WTC11 (cell line): ENCODE measurements at regions not wholly inside any gene's neighbourhood (a gene's known extent, or its start where the extent isn't known, plus 50 kb on each side); places are given as distances from the start of the nearest gene placed in this dataset.

Experiments used
- ATAC-seq: fragments of 200-7000 bp; cut with Tn5 transposase; 2 replicates; pipeline ENCODE4 v1.10.0; 2021; ENCODE audit warnings: mild to moderate bottlenecking, moderate library complexity
- CTCF ChIA-PET: fragments of 300-600 bp; sonication (Branson Sonifier 250); formaldehyde crosslinking; loops from one replicate; lab custom pipeline; 2021; ENCODE audit warnings: antibody characterized with exemption; lab: Charles Lee
- POLR2A ChIA-PET: fragments of 350-600 bp; sonication (Branson Sonifier 250); formaldehyde crosslinking; loops from one replicate; lab custom pipeline; 2021; ENCODE audit warnings: antibody characterized with exemption; lab: Charles Lee
- DNase-seq: peaks from one replicate; pipeline ENCODE4 v3.0.0; 2021; ENCODE audit warnings: low spot score
- H3K27ac Mint-ChIP-seq: 2 replicates; pipeline ENCODE4 v1.8.0; 2021; ENCODE audit warnings: mixed read lengths
- H3K27me3 Mint-ChIP-seq: 2 replicates; pipeline ENCODE4 v1.8.0; 2021; ENCODE audit warnings: low read depth, mild to moderate bottlenecking, moderate library complexity, mixed read lengths
- H3K36me3 Mint-ChIP-seq: 2 replicates; pipeline ENCODE4 v1.8.0; 2021; ENCODE audit warnings: mixed read lengths
- H3K4me1 Mint-ChIP-seq: 2 replicates; pipeline ENCODE4 v1.8.0; 2022; ENCODE audit warnings: mixed read lengths
- H3K4me3 Mint-ChIP-seq: 2 replicates; pipeline ENCODE4 v1.8.0; 2021; ENCODE audit warnings: mild to moderate bottlenecking, moderate library complexity, mixed read lengths
- H3K9me3 Mint-ChIP-seq: 2 replicates; pipeline ENCODE4 v1.8.0; 2021; ENCODE audit warnings: mixed read lengths
- ATF1 ChIP-seq: sonication (generic); formaldehyde crosslinking; IDR thresholded peaks from 2 replicates; pipeline ENCODE4 v1.8.1; 2023; ENCODE audit warnings: mild to moderate bottlenecking, moderate library complexity, missing genetic modification reagents
- ATF6 ChIP-seq: sonication (generic); formaldehyde crosslinking; IDR thresholded peaks from 2 replicates; pipeline ENCODE4 v1.8.1; 2023; ENCODE audit warnings: mild to moderate bottlenecking, missing genetic modification reagents
- CREM ChIP-seq: sonication (generic); formaldehyde crosslinking; IDR thresholded peaks from 2 replicates; pipeline ENCODE4 v1.8.1; 2022; ENCODE audit warnings: mild to moderate bottlenecking, missing genetic modification reagents, moderate library complexity
- ELF4 ChIP-seq: sonication (generic); formaldehyde crosslinking; IDR thresholded peaks from 2 replicates; pipeline ENCODE4 v1.8.1; 2022; ENCODE audit warnings: low read depth, mild to moderate bottlenecking, moderate library complexity, missing genetic modification reagents
- FOXP1 ChIP-seq: sonication (generic); formaldehyde crosslinking; IDR thresholded peaks from 2 replicates; pipeline ENCODE4 v1.8.0; 2022; ENCODE audit warnings: missing genetic modification reagents, mild to moderate bottlenecking, moderate library complexity, borderline replicate concordance
- NFATC4 ChIP-seq: fragments of 250-450 bp; sonication (Bioruptor Pico); IDR thresholded peaks from 2 replicates; pipeline ENCODE4 v1.9.0; 2021; ENCODE audit warnings: mild to moderate bottlenecking
- NFE2L1 ChIP-seq: sonication (generic); formaldehyde crosslinking; IDR thresholded peaks from 2 replicates; pipeline ENCODE4 v1.8.1; 2023; ENCODE audit warnings: missing genetic modification reagents
- PREB ChIP-seq: sonication (generic); formaldehyde crosslinking; IDR thresholded peaks from 2 replicates; pipeline ENCODE4 v1.8.1; 2022; ENCODE audit warnings: mild to moderate bottlenecking, missing genetic modification reagents, moderate library complexity, borderline replicate concordance
- TCF7 ChIP-seq: sonication (generic); formaldehyde crosslinking; IDR thresholded peaks from 2 replicates; pipeline ENCODE4 v1.8.0; 2022; ENCODE audit warnings: mild to moderate bottlenecking, low read depth, missing genetic modification reagents, moderate library complexity
- USF2 ChIP-seq: sonication (generic); formaldehyde crosslinking; IDR thresholded peaks from 2 replicates; pipeline ENCODE4 v1.8.1; 2023; ENCODE audit warnings: mild to moderate bottlenecking, missing genetic modification reagents, moderate library complexity
- ZBTB21 ChIP-seq: sonication (generic); formaldehyde crosslinking; IDR thresholded peaks from 2 replicates; pipeline ENCODE4 v1.8.1; 2023; ENCODE audit warnings: mild to moderate bottlenecking, missing genetic modification reagents, borderline replicate concordance
- ZNF512 ChIP-seq: sonication (generic); formaldehyde crosslinking; IDR thresholded peaks from 2 replicates; pipeline ENCODE4 v1.8.1; 2022; ENCODE audit warnings: missing genetic modification reagents, borderline replicate concordance
- TF ChIP-seq, protein P1 (sequence below): fragments of 250-450 bp; sonication (Bioruptor Pico); IDR thresholded peaks from 2 replicates; pipeline ENCODE4 v1.9.0; 2021; ENCODE audit warnings: moderate library complexity, mild to moderate bottlenecking, inconsistent platforms, borderline replicate concordance
- TF ChIP-seq, protein P2 (sequence below): sonication (generic); formaldehyde crosslinking; IDR thresholded peaks from 2 replicates; pipeline ENCODE4 v1.8.0; 2022; ENCODE audit warnings: mild to moderate bottlenecking, missing genetic modification reagents
- TF ChIP-seq, protein P3 (sequence below): fragments of 250-450 bp; sonication (Bioruptor Pico); IDR thresholded peaks from 2 replicates; pipeline ENCODE4 v1.9.0; 2021; ENCODE audit warnings: mild to moderate bottlenecking, borderline replicate concordance

DNA sequence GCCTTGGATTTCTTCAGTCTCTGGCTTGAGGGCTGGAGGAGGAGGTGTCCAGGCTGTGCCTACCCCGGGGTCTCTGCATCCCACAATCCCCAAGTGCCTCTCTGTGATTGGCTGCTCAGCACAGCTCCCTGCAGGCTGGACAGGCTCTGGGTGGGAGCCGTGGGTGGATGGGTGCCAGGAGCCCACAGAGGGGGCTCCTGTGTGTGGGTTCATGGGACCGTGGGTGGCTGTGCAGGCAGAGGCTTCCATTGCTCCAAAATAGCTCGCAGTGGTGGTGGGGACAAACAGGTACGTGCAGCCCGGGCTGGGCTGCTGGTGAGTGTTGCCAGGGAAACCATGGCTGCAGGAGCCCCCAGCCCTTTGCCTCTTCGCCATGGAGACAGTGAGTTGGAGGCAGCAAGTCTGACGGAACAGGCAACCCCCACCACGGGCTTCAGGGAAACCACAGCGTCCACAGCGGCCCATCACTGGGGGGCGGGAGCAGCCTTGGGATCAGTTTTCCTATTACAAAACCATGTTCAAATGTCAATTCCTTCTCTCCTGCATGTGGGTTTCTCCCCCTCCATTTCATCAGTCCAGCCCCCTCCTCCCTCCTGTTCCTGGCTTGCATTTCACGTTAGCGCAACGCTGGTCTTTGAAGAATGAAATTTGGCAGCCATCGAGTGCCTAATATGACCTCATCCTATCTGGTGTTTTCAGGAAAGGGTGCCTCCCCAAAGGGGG lies 155.2 kb downstream of the TRIM29 start (continued):
- TF ChIP-seq ATF6 (no peak), CREM (CRISPR knock-in tag) (no peak), ZBTB21 (CRISPR knock-in tag) (no peak), NFATC4 (no peak), PREB (CRISPR knock-in tag) (no peak)
- TF ChIP-seq, protein P1, sequence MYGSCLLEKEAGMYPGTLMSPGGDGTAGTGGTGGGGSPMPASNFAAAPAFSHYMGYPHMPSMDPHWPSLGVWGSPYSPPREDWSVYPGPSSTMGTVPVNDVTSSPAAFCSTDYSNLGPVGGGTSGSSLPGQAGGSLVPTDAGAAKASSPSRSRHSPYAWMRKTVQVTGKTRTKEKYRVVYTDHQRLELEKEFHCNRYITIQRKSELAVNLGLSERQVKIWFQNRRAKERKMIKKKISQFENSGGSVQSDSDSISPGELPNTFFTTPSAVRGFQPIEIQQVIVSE (CRISPR knock-in tag) = no peak
- TF ChIP-seq, protein P2, sequence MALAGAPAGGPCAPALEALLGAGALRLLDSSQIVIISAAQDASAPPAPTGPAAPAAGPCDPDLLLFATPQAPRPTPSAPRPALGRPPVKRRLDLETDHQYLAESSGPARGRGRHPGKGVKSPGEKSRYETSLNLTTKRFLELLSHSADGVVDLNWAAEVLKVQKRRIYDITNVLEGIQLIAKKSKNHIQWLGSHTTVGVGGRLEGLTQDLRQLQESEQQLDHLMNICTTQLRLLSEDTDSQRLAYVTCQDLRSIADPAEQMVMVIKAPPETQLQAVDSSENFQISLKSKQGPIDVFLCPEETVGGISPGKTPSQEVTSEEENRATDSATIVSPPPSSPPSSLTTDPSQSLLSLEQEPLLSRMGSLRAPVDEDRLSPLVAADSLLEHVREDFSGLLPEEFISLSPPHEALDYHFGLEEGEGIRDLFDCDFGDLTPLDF (CRISPR knock-in tag) = no peak
- TF ChIP-seq, all 79 proteins: peak for 0

DNA sequence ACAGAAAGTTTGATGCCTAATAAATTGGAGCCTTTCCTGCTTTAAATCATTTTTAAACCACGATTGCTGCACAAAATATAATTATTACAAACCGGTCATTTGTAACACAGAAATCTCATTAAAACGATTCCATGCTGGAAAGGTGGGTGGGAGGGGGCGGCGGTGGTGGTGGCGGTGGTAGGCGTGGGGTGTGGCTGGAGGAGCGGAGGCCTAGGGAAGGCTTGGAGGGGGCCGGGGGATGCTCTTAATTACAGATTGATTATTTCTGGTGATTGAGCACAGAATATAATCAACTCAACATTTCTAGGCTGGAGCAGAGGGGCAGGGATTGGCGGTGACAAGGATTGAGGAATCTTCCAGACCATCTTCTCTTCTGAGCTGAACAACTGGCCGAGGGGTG lies 157.5 kb downstream of the TRIM29 start:
- CTCF ChIA-PET = interaction anchor here (1.2 to 1.9 kb wide), 2 partner anchors 128 to 323 kb away, joined by 3 to 6 read pairs; no protein-coding TSS in a partner anchor
- ATAC-seq (no peak), DNase-seq (no peak)
- no peaks in the 10 kb centered on the region for H3K36me3 Mint-ChIP-seq
- peaks cover 8% of the 10 kb centered on the region for H3K4me1 Mint-ChIP-seq
- H3K27ac Mint-ChIP-seq = no peak overlapping the region
- peaks cover 9% of the 10 kb centered on the region; the same call in 1 of the 2 replicates for H3K27me3 Mint-ChIP-seq
- no peak overlapping the region for H3K4me3 Mint-ChIP-seq
- TF ChIP-seq USF2 (CRISPR knock-in tag) (no peak), ELF4 (CRISPR knock-in tag) (no peak), ZBTB21 (CRISPR knock-in tag) (no peak), ZNF512 (CRISPR knock-in tag) (no peak), FOXP1 (CRISPR knock-in tag) (no peak), ATF1 (no peak), TCF7 (CRISPR knock-in tag) (no peak), NFE2L1 (no peak)
- TF ChIP-seq, protein P3, sequence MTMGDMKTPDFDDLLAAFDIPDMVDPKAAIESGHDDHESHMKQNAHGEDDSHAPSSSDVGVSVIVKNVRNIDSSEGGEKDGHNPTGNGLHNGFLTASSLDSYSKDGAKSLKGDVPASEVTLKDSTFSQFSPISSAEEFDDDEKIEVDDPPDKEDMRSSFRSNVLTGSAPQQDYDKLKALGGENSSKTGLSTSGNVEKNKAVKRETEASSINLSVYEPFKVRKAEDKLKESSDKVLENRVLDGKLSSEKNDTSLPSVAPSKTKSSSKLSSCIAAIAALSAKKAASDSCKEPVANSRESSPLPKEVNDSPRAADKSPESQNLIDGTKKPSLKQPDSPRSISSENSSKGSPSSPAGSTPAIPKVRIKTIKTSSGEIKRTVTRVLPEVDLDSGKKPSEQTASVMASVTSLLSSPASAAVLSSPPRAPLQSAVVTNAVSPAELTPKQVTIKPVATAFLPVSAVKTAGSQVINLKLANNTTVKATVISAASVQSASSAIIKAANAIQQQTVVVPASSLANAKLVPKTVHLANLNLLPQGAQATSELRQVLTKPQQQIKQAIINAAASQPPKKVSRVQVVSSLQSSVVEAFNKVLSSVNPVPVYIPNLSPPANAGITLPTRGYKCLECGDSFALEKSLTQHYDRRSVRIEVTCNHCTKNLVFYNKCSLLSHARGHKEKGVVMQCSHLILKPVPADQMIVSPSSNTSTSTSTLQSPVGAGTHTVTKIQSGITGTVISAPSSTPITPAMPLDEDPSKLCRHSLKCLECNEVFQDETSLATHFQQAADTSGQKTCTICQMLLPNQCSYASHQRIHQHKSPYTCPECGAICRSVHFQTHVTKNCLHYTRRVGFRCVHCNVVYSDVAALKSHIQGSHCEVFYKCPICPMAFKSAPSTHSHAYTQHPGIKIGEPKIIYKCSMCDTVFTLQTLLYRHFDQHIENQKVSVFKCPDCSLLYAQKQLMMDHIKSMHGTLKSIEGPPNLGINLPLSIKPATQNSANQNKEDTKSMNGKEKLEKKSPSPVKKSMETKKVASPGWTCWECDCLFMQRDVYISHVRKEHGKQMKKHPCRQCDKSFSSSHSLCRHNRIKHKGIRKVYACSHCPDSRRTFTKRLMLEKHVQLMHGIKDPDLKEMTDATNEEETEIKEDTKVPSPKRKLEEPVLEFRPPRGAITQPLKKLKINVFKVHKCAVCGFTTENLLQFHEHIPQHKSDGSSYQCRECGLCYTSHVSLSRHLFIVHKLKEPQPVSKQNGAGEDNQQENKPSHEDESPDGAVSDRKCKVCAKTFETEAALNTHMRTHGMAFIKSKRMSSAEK (CRISPR knock-in tag) = no peak
- H3K9me3 Mint-ChIP-seq = no peaks in the 10 kb centered on the region
- POLR2A ChIA-PET = no interaction called here
